Adrenal gland (tissue), 5 donors: ENCODE measurements at regions not wholly inside any gene's neighbourhood (a gene's known extent, or its start where the extent isn't known, plus 50 kb on each side); places are given as distances from the start of the nearest gene placed in this dataset.

Source experiments
- POLR2A ChIP-seq, 2 donors: fragments of 450-650 bp; IDR thresholded peaks; one replicate each; pipeline ENCODE4 v1.6.1; 2017; ENCODE audit warnings: antibody characterized with exemption in 2 of 2, mild to moderate bottlenecking in 2 of 2, moderate library complexity in 1 of 2
- TF ChIP-seq, protein P1 (sequence below), 6 experiments: fragments of 450-650 bp in 4 of 6; fragments of 200-600 bp in 2 of 6; sonication (generic) in 1 of 6; IDR thresholded peaks; 1 replicate in 5 of 6; 2 replicates in 1 of 6; pipeline versions ENCODE4 v1.5.1 to v1.8.0; 2016 to 2021; ENCODE audit warnings: antibody characterized with exemption in 6 of 6, mild to moderate bottlenecking in 2 of 6, moderate library complexity in 1 of 6
- donor health status: DM: no; HTN: no; CAD: no.

DNA sequence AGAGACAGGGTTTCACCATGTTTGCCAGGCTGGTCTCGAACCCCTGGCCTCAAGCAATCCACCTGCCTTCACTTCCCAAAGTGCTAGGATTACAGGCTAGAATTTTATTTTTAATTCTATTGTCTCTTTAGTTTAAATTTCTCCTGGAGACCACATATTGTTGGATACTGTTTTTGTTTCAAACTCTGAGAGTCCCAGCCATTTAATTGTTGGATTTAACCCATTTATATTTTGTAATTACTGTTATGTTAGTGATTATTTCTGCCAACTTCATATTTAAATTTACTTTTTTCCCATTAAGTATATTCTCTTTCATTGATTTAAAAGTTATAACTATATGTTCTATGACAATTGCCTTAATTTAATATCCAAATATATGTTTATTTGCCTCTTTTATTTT lies 185.6 kb downstream of the ZNF248 start:
- TF ChIP-seq POLR2A (IDR thresholded peaks at IDR 0.05) = no peak
- TF ChIP-seq, protein P1, sequence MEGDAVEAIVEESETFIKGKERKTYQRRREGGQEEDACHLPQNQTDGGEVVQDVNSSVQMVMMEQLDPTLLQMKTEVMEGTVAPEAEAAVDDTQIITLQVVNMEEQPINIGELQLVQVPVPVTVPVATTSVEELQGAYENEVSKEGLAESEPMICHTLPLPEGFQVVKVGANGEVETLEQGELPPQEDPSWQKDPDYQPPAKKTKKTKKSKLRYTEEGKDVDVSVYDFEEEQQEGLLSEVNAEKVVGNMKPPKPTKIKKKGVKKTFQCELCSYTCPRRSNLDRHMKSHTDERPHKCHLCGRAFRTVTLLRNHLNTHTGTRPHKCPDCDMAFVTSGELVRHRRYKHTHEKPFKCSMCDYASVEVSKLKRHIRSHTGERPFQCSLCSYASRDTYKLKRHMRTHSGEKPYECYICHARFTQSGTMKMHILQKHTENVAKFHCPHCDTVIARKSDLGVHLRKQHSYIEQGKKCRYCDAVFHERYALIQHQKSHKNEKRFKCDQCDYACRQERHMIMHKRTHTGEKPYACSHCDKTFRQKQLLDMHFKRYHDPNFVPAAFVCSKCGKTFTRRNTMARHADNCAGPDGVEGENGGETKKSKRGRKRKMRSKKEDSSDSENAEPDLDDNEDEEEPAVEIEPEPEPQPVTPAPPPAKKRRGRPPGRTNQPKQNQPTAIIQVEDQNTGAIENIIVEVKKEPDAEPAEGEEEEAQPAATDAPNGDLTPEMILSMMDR (IDR thresholded peaks at IDR 0.05) = no peak
